ENCODE measurements at regions not wholly inside any gene's neighbourhood (a gene's known extent, or its start where the extent isn't known, plus 50 kb on each side); places are given as distances from the start of the nearest gene placed in this dataset.

GRCh38 chr3:194023501-194024280 lies 112.3 kb upstream of the HES1 start:
- no peaks in the 10 kb centered on the region for H3K27me3 Mint-ChIP-seq (ENCODE audit: low read depth)
- H3K4me1 Mint-ChIP-seq: peaks cover 12% of the 10 kb centered on the region
- no peak overlapping the region for H3K27ac Mint-ChIP-seq
- H3K36me3 Mint-ChIP-seq: no peaks in the 10 kb centered on the region
- H3K9me3 Mint-ChIP-seq: no peaks in the 10 kb centered on the region
- no peak for TF ChIP-seq CTCF (IDR thresholded peaks at IDR 0.05; ENCODE audit: unreplicated experiment)
- DNase-seq (ENCODE audit: low spot score in 2 of 2, unreplicated experiment in 2 of 2): no peak
- H3K4me3 Mint-ChIP-seq: no peak overlapping the region

DNA sequence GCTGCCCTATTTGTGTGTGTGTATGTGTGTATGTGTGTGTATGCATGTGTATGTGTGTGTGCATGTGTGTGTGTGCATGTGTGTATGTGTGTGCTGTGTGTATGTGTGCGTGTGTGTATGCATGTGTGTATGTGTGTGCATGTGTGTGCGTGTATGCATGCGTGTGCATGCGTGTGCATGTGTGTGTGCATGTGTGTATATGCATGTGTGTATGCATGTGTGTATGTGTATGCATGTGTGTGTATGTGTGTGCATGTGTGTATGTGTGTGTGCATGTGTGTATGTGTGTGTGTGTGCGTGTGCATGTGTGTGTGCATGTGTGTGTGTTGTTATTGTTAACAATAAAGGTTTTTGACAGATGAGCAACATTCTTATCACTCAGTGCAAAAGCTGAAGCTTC lies 110.8 kb upstream of the HES1 start:
- no peak for TF ChIP-seq CTCF (IDR thresholded peaks at IDR 0.05; ENCODE audit: unreplicated experiment)

GRCh38 chr3:194025951-194026350 lies 110.0 kb upstream of the HES1 start:
- Mint-ChIP-seq H3K27me3 (ENCODE audit: low read depth) (no peaks in the 10 kb centered on the region), H3K9me3 (no peaks in the 10 kb centered on the region)

More for the DNA sequence above, 110.8 kb upstream of the HES1 start:
- no peaks in the 10 kb centered on the region for H3K9me3 Mint-ChIP-seq
- no peaks in the 10 kb centered on the region for H3K27me3 Mint-ChIP-seq (ENCODE audit: low read depth)
- H3K36me3 Mint-ChIP-seq: no peaks in the 10 kb centered on the region
- H3K4me1 Mint-ChIP-seq: peaks cover 12% of the 10 kb centered on the region
- DNase-seq (ENCODE audit: low spot score in 2 of 2, unreplicated experiment in 2 of 2): no peak
- no peak overlapping the region for H3K27ac Mint-ChIP-seq
- H3K4me3 Mint-ChIP-seq: no peak overlapping the region

GRCh38 chr3:194028434-194029004 lies 107.4 kb upstream of the HES1 start:
- Mint-ChIP-seq H3K4me3 (no peak overlapping the region), H3K27me3 (ENCODE audit: low read depth) (no peaks in the 10 kb centered on the region), H3K36me3 (no peaks in the 10 kb centered on the region), H3K9me3 (no peaks in the 10 kb centered on the region), H3K4me1 (peaks cover 22% of the 10 kb centered on the region), H3K27ac (no peak overlapping the region)
- TF ChIP-seq CTCF (IDR thresholded peaks at IDR 0.05; ENCODE audit: unreplicated experiment): no peak
- DNase-seq (ENCODE audit: low spot score in 2 of 2, unreplicated experiment in 2 of 2): no peak

More at GRCh38 chr3:194025951-194026350, 110.0 kb upstream of the HES1 start:
- Mint-ChIP-seq H3K4me3 (no peak overlapping the region), H3K4me1 (peaks cover 12% of the 10 kb centered on the region), H3K36me3 (no peaks in the 10 kb centered on the region), H3K27ac (no peak overlapping the region)
- TF ChIP-seq CTCF (IDR thresholded peaks at IDR 0.05; ENCODE audit: unreplicated experiment): no peak
- no peak for DNase-seq (ENCODE audit: low spot score in 2 of 2, unreplicated experiment in 2 of 2)

DNA sequence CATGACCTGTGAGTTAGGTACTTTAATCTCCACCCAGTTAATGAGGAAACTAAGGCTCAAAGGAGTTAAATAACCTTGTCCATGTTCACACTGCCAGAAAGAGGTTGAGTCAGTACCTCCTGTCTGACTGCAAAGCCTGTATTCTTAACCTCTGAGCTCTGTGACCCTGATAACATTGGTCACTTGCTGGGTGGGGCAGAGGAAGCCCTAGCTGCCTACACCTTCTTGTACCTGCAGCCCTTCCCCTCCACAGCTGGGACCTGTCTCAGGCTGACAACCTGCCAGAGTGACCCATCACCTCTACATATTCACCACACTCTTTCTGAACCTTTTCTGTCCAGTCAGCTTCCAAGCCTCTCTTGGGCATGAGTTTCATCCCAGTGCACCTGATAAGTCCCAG lies 106.1 kb upstream of the HES1 start:
- no peak for TF ChIP-seq CTCF (IDR thresholded peaks at IDR 0.05; ENCODE audit: unreplicated experiment)
- Mint-ChIP-seq H3K27ac (no peak overlapping the region), H3K27me3 (ENCODE audit: low read depth) (no peaks in the 10 kb centered on the region)

More for the DNA sequence above, 106.1 kb upstream of the HES1 start:
- Mint-ChIP-seq H3K4me3 (no peak overlapping the region), H3K4me1 (peaks cover 20% of the 10 kb centered on the region), H3K9me3 (no peaks in the 10 kb centered on the region), H3K36me3 (no peaks in the 10 kb centered on the region)
- DNase-seq (ENCODE audit: low spot score in 2 of 2, unreplicated experiment in 2 of 2): no peak
